ENCODE measurements at regions not wholly inside any gene's neighbourhood (a gene's known extent, or its start where the extent isn't known, plus 50 kb on each side); places are given as distances from the start of the nearest gene placed in this dataset.

GRCh38 chr3:181403876-181404660 is 307.7 kb upstream of the SOX2 start:
- TF ChIP-seq, protein P1, sequence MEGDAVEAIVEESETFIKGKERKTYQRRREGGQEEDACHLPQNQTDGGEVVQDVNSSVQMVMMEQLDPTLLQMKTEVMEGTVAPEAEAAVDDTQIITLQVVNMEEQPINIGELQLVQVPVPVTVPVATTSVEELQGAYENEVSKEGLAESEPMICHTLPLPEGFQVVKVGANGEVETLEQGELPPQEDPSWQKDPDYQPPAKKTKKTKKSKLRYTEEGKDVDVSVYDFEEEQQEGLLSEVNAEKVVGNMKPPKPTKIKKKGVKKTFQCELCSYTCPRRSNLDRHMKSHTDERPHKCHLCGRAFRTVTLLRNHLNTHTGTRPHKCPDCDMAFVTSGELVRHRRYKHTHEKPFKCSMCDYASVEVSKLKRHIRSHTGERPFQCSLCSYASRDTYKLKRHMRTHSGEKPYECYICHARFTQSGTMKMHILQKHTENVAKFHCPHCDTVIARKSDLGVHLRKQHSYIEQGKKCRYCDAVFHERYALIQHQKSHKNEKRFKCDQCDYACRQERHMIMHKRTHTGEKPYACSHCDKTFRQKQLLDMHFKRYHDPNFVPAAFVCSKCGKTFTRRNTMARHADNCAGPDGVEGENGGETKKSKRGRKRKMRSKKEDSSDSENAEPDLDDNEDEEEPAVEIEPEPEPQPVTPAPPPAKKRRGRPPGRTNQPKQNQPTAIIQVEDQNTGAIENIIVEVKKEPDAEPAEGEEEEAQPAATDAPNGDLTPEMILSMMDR (IDR thresholded peaks at IDR 0.05; ENCODE audit: control extremely low read depth in 1 of 3, insufficient read depth in 1 of 3, low read depth in 1 of 3, low read length in 3 of 3), result no peak
- no peak for TF ChIP-seq POLR2A (IDR thresholded peaks at IDR 0.05; ENCODE audit: control extremely low read depth in 1 of 2, low read depth in 2 of 2, low read length in 2 of 2)
